PFSK-1 (cell line): ENCODE measurements at regions not wholly inside any gene's neighbourhood (a gene's known extent, or its start where the extent isn't known, plus 50 kb on each side); places are given as distances from the start of the nearest gene placed in this dataset.

Source experiments
- FOXP2 ChIP-seq: optimal IDR thresholded peaks from 2 replicates; pipeline ENCODE3; 2011; ENCODE audit warnings: borderline replicate concordance, control low read depth, inconsistent platforms; ENCODE audit not compliant: insufficient read depth; ENCODE audit errors: extremely low read length, extremely low read depth
- POLR2AphosphoS5 ChIP-seq: IDR thresholded peaks from 2 replicates; pipeline ENCODE4 v1.6.1; 2012; ENCODE audit warnings: low read depth, mild to moderate bottlenecking, control low read depth, low read length, moderate library complexity
- REST ChIP-seq, 2 experiments: IDR thresholded peaks; 2 replicates each; pipeline versions ENCODE4 v1.6.1 to v1.8.0; 2011 to 2012; ENCODE audit warnings: low read depth in 2 of 2, low read length in 2 of 2, control low read depth in 1 of 2, inconsistent platforms in 1 of 2, mild to moderate bottlenecking in 1 of 2, moderate library complexity in 1 of 2; ENCODE audit not compliant: insufficient read depth in 1 of 2
- SIN3A ChIP-seq: IDR thresholded peaks from 2 replicates; pipeline ENCODE4 v1.6.1; 2012; ENCODE audit warnings: mild to moderate bottlenecking, low read length, moderate library complexity, borderline replicate concordance; ENCODE audit not compliant: insufficient read depth
- TAF1 ChIP-seq: IDR thresholded peaks from 2 replicates; pipeline ENCODE4 v1.6.1; 2012; ENCODE audit warnings: low read length, control low read depth, borderline replicate concordance; ENCODE audit not compliant: insufficient read depth

- TF ChIP-seq SIN3A (no peak), FOXP2 (no peak), POLR2AphosphoS5 (no peak), TAF1 (no peak), REST (IDR thresholded peaks at IDR 0.05; ENCODE audit: insufficient read depth in 1 of 2, low read depth in 2 of 2, low read length in 2 of 2) (no peak)
Measured at GRCh38 chr20:5480824-5481600, 129.8 kb downstream of the GPCPD1 start.

- TF ChIP-seq REST (IDR thresholded peaks at IDR 0.05; ENCODE audit: insufficient read depth in 1 of 2, low read depth in 2 of 2, low read length in 2 of 2), result no peak
- TF ChIP-seq POLR2AphosphoS5, result no peak
- TF ChIP-seq SIN3A, result no peak
- no peak for TF ChIP-seq FOXP2
- no peak for TF ChIP-seq TAF1
Measured at GRCh38 chr20:5474646-5475550, 135.9 kb downstream of the GPCPD1 start.

- no peak for TF ChIP-seq POLR2AphosphoS5
- no peak for TF ChIP-seq REST (IDR thresholded peaks at IDR 0.05; ENCODE audit: insufficient read depth in 1 of 2, low read depth in 2 of 2, low read length in 2 of 2)
- no peak for TF ChIP-seq FOXP2
- TF ChIP-seq SIN3A, result no peak
- TF ChIP-seq TAF1, result no peak
Measured at GRCh38 chr20:5471368-5471767, 139.4 kb downstream of the GPCPD1 start.

- TF ChIP-seq SIN3A (no peak), FOXP2 (no peak), POLR2AphosphoS5 (no peak), TAF1 (no peak), REST (IDR thresholded peaks at IDR 0.05; ENCODE audit: insufficient read depth in 1 of 2, low read depth in 2 of 2, low read length in 2 of 2) (no peak)
Measured at GRCh38 chr20:5470943-5471342, 139.9 kb downstream of the GPCPD1 start.
